ENCODE measurements at regions not wholly inside any gene's neighbourhood (a gene's known extent, or its start where the extent isn't known, plus 50 kb on each side); places are given as distances from the start of the nearest gene placed in this dataset.

DNA sequence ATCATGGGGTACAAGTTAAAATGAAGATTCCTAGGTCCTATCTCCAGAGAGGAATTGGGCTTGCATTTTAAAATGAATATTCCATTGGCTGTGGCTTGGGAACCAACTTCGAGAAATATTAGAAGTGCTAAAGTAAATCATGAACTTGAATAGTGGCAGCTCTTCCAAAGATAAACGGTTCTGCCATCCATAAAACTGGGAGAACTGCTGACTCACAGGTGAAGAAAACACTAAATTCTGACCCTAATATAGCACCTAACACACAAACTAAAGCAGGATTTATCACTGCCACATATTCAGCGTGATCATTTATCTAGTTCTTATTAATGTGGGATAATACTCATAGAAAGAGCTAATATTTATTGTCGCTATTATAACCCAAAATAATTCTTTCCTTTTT lies 508.1 kb upstream of the ID4 start:
- no peaks in the 10 kb centered on the region for H3F3A ChIP-seq (ENCODE audit: insufficient read depth, low read depth)
- no peak for TF ChIP-seq CTCF (conservative IDR thresholded peaks at IDR 0.05)
- no peak for TF ChIP-seq EZH2 (IDR thresholded peaks at IDR 0.05; ENCODE audit: low read depth)
- H3K27ac ChIP-seq = no peak overlapping the region
- ChIA-PET CTCF (no interaction called here), POLR2A (ENCODE audit: unreplicated experiment) (no interaction called here)
- no TSS peak for BruUV-seq (replicated peaks)
- H3K9me2 ChIP-seq (ENCODE audit: insufficient read depth) = no peaks in the 10 kb centered on the region
- H3K4me2 ChIP-seq = no peak overlapping the region
- H4K20me1 ChIP-seq (ENCODE audit: insufficient read depth) = no peaks in the 10 kb centered on the region
- no peak overlapping the region for H3K4me3 ChIP-seq
- H3K79me2 ChIP-seq (ENCODE audit: low read depth) = no peaks in the 10 kb centered on the region
- no peaks in the 10 kb centered on the region for H3K36me3 ChIP-seq (ENCODE audit: low read depth)
- intact Hi-C loops (cut with micrococcal nuclease; ENCODE audit: unreplicated experiment) = loop anchor here (10.0 kb wide), 1 partner anchor 124 kb away; no protein-coding TSS in a partner anchor
- peaks cover 16% of the 10 kb centered on the region for H3K4me1 ChIP-seq (replicated peaks; ENCODE audit: insufficient read depth)
- H3K27me3 ChIP-seq (ENCODE audit: insufficient read depth, low read depth) = no peaks in the 10 kb centered on the region
- DNase-seq = no peak
- no peak overlapping the region for H2AFZ ChIP-seq
- H3K9me3 ChIP-seq (ENCODE audit: insufficient read depth, low read depth) = peaks cover 4% of the 10 kb centered on the region; the same call in 1 of the 2 replicates

- H2AFZ ChIP-seq = no peak overlapping the region
- peaks cover 16% of the 10 kb centered on the region for H3K4me1 ChIP-seq (replicated peaks; ENCODE audit: insufficient read depth)
- no peak for DNase-seq
- no peak overlapping the region for H3K4me3 ChIP-seq
- no peaks in the 10 kb centered on the region for H3F3A ChIP-seq (ENCODE audit: insufficient read depth, low read depth)
- intact Hi-C loops (cut with micrococcal nuclease; ENCODE audit: unreplicated experiment) = loop anchor here (10.0 kb wide), 1 partner anchor 144 kb away; no protein-coding TSS in a partner anchor
- H4K20me1 ChIP-seq (ENCODE audit: insufficient read depth) = no peaks in the 10 kb centered on the region
- H3K27ac ChIP-seq = no peak overlapping the region
- TF ChIP-seq CTCF (conservative IDR thresholded peaks at IDR 0.05) = no peak
- no peak for TF ChIP-seq EZH2 (IDR thresholded peaks at IDR 0.05; ENCODE audit: low read depth)
- H3K36me3 ChIP-seq (ENCODE audit: low read depth) = no peaks in the 10 kb centered on the region
- H3K4me2 ChIP-seq = no peak overlapping the region
- H3K79me2 ChIP-seq (ENCODE audit: low read depth) = no peaks in the 10 kb centered on the region
- H3K27me3 ChIP-seq (ENCODE audit: insufficient read depth, low read depth) = no peaks in the 10 kb centered on the region
- no peaks in the 10 kb centered on the region for H3K9me2 ChIP-seq (ENCODE audit: insufficient read depth)
- no TSS peak for BruUV-seq (replicated peaks)
- ChIA-PET CTCF (no interaction called here), POLR2A (ENCODE audit: unreplicated experiment) (no interaction called here)
- peaks cover 4% of the 10 kb centered on the region; the same call in 1 of the 2 replicates for H3K9me3 ChIP-seq (ENCODE audit: insufficient read depth, low read depth)
These were observed 506.1 kb upstream of the ID4 start for GRCh38 chr6:19331089-19331488.

- POLR2A ChIA-PET (ENCODE audit: unreplicated experiment) = no interaction called here
- no peaks in the 10 kb centered on the region for H3K79me2 ChIP-seq (ENCODE audit: low read depth)
- TF ChIP-seq EZH2 (IDR thresholded peaks at IDR 0.05; ENCODE audit: low read depth) (no peak), CTCF (conservative IDR thresholded peaks at IDR 0.05) (no peak)
- H3K27me3 ChIP-seq (ENCODE audit: insufficient read depth, low read depth) = no peaks in the 10 kb centered on the region
- CTCF ChIA-PET = no interaction called here
- H3K4me1 ChIP-seq (replicated peaks; ENCODE audit: insufficient read depth) = peaks cover 12% of the 10 kb centered on the region
- H3K27ac ChIP-seq = no peak overlapping the region
- H4K20me1 ChIP-seq (ENCODE audit: insufficient read depth) = no peaks in the 10 kb centered on the region
- no TSS peak for BruUV-seq (replicated peaks)
- H3K9me3 ChIP-seq (ENCODE audit: insufficient read depth, low read depth) = peaks cover 4% of the 10 kb centered on the region; the same call in 1 of the 2 replicates
- intact Hi-C loops (cut with micrococcal nuclease; ENCODE audit: unreplicated experiment) = loop anchor here (10.0 kb wide), 1 partner anchor 142 kb away; no protein-coding TSS in a partner anchor
- H3F3A ChIP-seq (ENCODE audit: insufficient read depth, low read depth) = no peaks in the 10 kb centered on the region
- H2AFZ ChIP-seq = no peak overlapping the region
- no peak for DNase-seq
- no peaks in the 10 kb centered on the region for H3K36me3 ChIP-seq (ENCODE audit: low read depth)
- no peaks in the 10 kb centered on the region for H3K9me2 ChIP-seq (ENCODE audit: insufficient read depth)
- no peak overlapping the region for H3K4me3 ChIP-seq
- H3K4me2 ChIP-seq = no peak overlapping the region
These were observed 504.2 kb upstream of the ID4 start for GRCh38 chr6:19332806-19333460.

Data from PC-9 (cell line).